ENCODE measurements at regions not wholly inside any gene's neighbourhood (a gene's known extent, or its start where the extent isn't known, plus 50 kb on each side); places are given as distances from the start of the nearest gene placed in this dataset.

DNA sequence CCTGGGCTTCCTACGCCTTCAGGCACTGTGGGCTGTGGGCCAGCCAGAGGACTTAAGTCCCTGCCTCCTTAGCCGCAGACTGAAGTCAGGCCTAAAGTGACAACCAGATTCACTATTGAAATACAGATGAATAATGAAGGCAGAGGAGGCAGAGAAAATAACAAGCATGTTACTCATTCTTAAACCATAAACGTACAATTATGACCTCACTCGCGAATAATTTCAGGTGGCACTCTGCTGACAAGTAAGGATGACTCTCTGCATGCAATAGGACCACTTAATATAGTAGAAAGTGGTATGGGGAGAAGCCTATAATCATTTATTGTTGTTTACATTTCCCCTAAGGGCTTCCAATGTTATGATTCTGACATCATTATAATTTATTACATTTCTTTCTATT lies 409.2 kb upstream of the FGF13 start:
- CTCF ChIA-PET: no interaction called here
- DNase-seq (ENCODE audit: low spot score) (no peak), ATAC-seq (no peak)
- Mint-ChIP-seq H3K4me1 (peaks cover 13% of the 10 kb centered on the region), H3K36me3 (no peaks in the 10 kb centered on the region), H3K4me3 (no peak overlapping the region), H3K27me3 (ENCODE audit: low read depth) (peaks cover 32% of the 10 kb centered on the region), H3K9me3 (peaks cover 13% of the 10 kb centered on the region), H3K27ac (no peak overlapping the region)
- POLR2A ChIA-PET: no interaction called here
- TF ChIP-seq, protein P1, sequence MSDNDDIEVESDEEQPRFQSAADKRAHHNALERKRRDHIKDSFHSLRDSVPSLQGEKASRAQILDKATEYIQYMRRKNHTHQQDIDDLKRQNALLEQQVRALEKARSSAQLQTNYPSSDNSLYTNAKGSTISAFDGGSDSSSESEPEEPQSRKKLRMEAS (CRISPR knock-in tag; IDR thresholded peaks at IDR 0.05): no peak
- no peak for TF ChIP-seq JUN (CRISPR knock-in tag; IDR thresholded peaks at IDR 0.05)
- TF ChIP-seq FOXJ3 (CRISPR knock-in tag; IDR thresholded peaks at IDR 0.05; ENCODE audit: borderline replicate concordance): no peak
- TF ChIP-seq, protein P2, sequence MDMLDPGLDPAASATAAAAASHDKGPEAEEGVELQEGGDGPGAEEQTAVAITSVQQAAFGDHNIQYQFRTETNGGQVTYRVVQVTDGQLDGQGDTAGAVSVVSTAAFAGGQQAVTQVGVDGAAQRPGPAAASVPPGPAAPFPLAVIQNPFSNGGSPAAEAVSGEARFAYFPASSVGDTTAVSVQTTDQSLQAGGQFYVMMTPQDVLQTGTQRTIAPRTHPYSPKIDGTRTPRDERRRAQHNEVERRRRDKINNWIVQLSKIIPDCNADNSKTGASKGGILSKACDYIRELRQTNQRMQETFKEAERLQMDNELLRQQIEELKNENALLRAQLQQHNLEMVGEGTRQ (CRISPR knock-in tag; IDR thresholded peaks at IDR 0.05): no peak
- TF ChIP-seq SOX15 (CRISPR knock-in tag; IDR thresholded peaks at IDR 0.05): no peak
- TF ChIP-seq TCF7 (CRISPR knock-in tag; IDR thresholded peaks at IDR 0.05; ENCODE audit: low read depth): no peak
- no peak for TF ChIP-seq CREB1 (CRISPR knock-in tag; IDR thresholded peaks at IDR 0.05)
- TF ChIP-seq, protein P3, sequence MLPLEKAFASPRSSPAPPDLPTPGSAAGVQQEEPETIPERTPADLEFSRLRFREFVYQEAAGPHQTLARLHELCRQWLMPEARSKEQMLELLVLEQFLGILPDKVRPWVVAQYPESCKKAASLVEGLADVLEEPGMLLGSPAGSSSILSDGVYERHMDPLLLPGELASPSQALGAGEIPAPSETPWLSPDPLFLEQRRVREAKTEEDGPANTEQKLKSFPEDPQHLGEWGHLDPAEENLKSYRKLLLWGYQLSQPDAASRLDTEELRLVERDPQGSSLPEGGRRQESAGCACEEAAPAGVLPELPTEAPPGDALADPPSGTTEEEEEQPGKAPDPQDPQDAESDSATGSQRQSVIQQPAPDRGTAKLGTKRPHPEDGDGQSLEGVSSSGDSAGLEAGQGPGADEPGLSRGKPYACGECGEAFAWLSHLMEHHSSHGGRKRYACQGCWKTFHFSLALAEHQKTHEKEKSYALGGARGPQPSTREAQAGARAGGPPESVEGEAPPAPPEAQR (CRISPR knock-in tag; IDR thresholded peaks at IDR 0.05): no peak
- TF ChIP-seq, protein P4, sequence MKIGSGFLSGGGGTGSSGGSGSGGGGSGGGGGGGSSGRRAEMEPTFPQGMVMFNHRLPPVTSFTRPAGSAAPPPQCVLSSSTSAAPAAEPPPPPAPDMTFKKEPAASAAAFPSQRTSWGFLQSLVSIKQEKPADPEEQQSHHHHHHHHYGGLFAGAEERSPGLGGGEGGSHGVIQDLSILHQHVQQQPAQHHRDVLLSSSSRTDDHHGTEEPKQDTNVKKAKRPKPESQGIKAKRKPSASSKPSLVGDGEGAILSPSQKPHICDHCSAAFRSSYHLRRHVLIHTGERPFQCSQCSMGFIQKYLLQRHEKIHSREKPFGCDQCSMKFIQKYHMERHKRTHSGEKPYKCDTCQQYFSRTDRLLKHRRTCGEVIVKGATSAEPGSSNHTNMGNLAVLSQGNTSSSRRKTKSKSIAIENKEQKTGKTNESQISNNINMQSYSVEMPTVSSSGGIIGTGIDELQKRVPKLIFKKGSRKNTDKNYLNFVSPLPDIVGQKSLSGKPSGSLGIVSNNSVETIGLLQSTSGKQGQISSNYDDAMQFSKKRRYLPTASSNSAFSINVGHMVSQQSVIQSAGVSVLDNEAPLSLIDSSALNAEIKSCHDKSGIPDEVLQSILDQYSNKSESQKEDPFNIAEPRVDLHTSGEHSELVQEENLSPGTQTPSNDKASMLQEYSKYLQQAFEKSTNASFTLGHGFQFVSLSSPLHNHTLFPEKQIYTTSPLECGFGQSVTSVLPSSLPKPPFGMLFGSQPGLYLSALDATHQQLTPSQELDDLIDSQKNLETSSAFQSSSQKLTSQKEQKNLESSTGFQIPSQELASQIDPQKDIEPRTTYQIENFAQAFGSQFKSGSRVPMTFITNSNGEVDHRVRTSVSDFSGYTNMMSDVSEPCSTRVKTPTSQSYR (CRISPR knock-in tag; IDR thresholded peaks at IDR 0.05): no peak
- no peak for TF ChIP-seq SMAD4 (CRISPR knock-in tag; IDR thresholded peaks at IDR 0.05)
- TF ChIP-seq, protein P5, sequence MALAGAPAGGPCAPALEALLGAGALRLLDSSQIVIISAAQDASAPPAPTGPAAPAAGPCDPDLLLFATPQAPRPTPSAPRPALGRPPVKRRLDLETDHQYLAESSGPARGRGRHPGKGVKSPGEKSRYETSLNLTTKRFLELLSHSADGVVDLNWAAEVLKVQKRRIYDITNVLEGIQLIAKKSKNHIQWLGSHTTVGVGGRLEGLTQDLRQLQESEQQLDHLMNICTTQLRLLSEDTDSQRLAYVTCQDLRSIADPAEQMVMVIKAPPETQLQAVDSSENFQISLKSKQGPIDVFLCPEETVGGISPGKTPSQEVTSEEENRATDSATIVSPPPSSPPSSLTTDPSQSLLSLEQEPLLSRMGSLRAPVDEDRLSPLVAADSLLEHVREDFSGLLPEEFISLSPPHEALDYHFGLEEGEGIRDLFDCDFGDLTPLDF (CRISPR knock-in tag; IDR thresholded peaks at IDR 0.05): no peak
- TF ChIP-seq, protein P6, sequence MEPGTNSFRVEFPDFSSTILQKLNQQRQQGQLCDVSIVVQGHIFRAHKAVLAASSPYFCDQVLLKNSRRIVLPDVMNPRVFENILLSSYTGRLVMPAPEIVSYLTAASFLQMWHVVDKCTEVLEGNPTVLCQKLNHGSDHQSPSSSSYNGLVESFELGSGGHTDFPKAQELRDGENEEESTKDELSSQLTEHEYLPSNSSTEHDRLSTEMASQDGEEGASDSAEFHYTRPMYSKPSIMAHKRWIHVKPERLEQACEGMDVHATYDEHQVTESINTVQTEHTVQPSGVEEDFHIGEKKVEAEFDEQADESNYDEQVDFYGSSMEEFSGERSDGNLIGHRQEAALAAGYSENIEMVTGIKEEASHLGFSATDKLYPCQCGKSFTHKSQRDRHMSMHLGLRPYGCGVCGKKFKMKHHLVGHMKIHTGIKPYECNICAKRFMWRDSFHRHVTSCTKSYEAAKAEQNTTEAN (CRISPR knock-in tag; IDR thresholded peaks at IDR 0.05): no peak

DNA sequence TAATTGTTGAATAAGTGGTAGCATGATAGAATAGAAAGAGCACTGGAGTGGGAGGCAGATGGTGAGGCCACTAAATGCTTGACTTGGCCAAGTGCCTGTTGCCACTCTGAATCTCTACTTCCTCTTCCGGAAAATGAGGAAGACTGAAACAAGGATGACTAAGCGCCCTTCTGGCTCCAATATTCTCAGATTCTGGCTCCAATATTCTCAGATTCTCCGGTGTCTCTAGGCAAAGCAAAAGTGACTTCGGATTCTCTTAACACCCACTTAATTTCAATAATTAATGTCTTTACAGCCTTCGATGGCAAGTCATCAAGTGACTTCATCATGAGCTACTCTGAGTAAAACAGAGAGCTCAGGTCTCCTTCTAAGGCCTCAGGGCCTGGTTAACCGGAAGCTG lies 402.2 kb upstream of the FGF13 start:
- POLR2A ChIA-PET: no interaction called here
- H3K36me3 Mint-ChIP-seq: no peaks in the 10 kb centered on the region
- no peak for ATAC-seq
- no peaks in the 10 kb centered on the region; the same call in 1 of the 2 replicates for H3K27me3 Mint-ChIP-seq (ENCODE audit: low read depth)
- DNase-seq (ENCODE audit: low spot score): no peak
- no peaks in the 10 kb centered on the region for H3K9me3 Mint-ChIP-seq
- H3K27ac Mint-ChIP-seq: no peak overlapping the region
- no peak overlapping the region for H3K4me3 Mint-ChIP-seq
- CTCF ChIA-PET: interaction anchor here (1.4 kb wide), 1 partner anchor 13 kb away, joined by 3 read pairs; no protein-coding TSS in a partner anchor
- no peaks in the 10 kb centered on the region for H3K4me1 Mint-ChIP-seq
- no peak for TF ChIP-seq ZNF671 (CRISPR knock-in tag; IDR thresholded peaks at IDR 0.05)
- no peak for TF ChIP-seq NR3C1 (CRISPR knock-in tag; conservative IDR thresholded peaks at IDR 0.05; ENCODE audit: low read depth)
- TF ChIP-seq, protein P7, sequence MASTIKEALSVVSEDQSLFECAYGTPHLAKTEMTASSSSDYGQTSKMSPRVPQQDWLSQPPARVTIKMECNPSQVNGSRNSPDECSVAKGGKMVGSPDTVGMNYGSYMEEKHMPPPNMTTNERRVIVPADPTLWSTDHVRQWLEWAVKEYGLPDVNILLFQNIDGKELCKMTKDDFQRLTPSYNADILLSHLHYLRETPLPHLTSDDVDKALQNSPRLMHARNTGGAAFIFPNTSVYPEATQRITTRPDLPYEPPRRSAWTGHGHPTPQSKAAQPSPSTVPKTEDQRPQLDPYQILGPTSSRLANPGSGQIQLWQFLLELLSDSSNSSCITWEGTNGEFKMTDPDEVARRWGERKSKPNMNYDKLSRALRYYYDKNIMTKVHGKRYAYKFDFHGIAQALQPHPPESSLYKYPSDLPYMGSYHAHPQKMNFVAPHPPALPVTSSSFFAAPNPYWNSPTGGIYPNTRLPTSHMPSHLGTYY (CRISPR knock-in tag; IDR thresholded peaks at IDR 0.05): no peak
- TF ChIP-seq TEAD1 (CRISPR knock-in tag; IDR thresholded peaks at IDR 0.05): no peak
- TF ChIP-seq, protein P6 (CRISPR knock-in tag; IDR thresholded peaks at IDR 0.05): no peak
- no peak for TF ChIP-seq FOXP1 (CRISPR knock-in tag; IDR thresholded peaks at IDR 0.05; ENCODE audit: borderline replicate concordance)
- no peak for TF ChIP-seq CREM (CRISPR knock-in tag; IDR thresholded peaks at IDR 0.05)
- no peak for TF ChIP-seq SOX15 (CRISPR knock-in tag; IDR thresholded peaks at IDR 0.05)
- no peak for TF ChIP-seq PRRX2 (CRISPR knock-in tag; IDR thresholded peaks at IDR 0.05)
- TF ChIP-seq TP53 (CRISPR knock-in tag; IDR thresholded peaks at IDR 0.05): no peak
- TF ChIP-seq, protein P8, sequence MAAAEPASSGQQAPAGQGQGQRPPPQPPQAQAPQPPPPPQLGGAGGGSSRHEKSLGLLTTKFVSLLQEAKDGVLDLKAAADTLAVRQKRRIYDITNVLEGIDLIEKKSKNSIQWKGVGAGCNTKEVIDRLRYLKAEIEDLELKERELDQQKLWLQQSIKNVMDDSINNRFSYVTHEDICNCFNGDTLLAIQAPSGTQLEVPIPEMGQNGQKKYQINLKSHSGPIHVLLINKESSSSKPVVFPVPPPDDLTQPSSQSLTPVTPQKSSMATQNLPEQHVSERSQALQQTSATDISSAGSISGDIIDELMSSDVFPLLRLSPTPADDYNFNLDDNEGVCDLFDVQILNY (CRISPR knock-in tag; IDR thresholded peaks at IDR 0.05): no peak
- no peak for TF ChIP-seq NFYB (CRISPR knock-in tag; conservative IDR thresholded peaks at IDR 0.05; ENCODE audit: low read depth)
- TF ChIP-seq ZBTB21 (CRISPR knock-in tag; IDR thresholded peaks at IDR 0.05; ENCODE audit: borderline replicate concordance): no peak
- no peak for TF ChIP-seq MYBL2 (CRISPR knock-in tag; IDR thresholded peaks at IDR 0.05)
- TF ChIP-seq, protein P1 (CRISPR knock-in tag; IDR thresholded peaks at IDR 0.05): no peak
- no peak for TF ChIP-seq ZNF138 (CRISPR knock-in tag; conservative IDR thresholded peaks at IDR 0.05)

Measured in WTC11 (cell line).